ENCODE measurements at regions not wholly inside any gene's neighbourhood (a gene's known extent, or its start where the extent isn't known, plus 50 kb on each side); places are given as distances from the start of the nearest gene placed in this dataset.

DNA sequence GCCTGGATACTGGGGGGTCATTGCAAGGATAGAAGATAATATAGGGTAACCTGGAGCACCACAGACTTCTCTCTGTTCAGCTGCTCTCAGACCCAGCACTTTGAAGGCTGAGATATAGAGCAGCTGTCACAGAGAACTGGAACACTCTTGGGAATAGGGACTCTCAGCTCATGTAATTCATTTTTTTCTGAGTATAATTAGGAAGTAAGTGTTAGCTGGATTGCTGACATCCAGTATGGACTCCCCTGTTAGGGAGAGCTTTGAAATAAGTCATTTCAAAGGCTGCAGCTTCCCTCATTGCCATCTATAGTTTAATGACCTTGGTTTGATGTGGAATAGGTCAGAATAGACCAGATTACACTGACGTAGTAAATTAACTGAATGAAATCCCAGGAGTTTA lies 120.8 kb upstream of the POU2AF2 start:
- H3K18ac ChIP-seq (ENCODE audit: insufficient read length, low read depth, low read length), result no peak overlapping the region
- H3K14ac ChIP-seq (ENCODE audit: insufficient read depth, low read length), result no peak overlapping the region
- H2BK120ac ChIP-seq (ENCODE audit: low read depth, low read length, poor library complexity, severe bottlenecking), result no peak overlapping the region
- no peaks in the 10 kb centered on the region for H3K79me1 ChIP-seq (ENCODE audit: insufficient read depth, low read depth, low read length, poor library complexity, severe bottlenecking)
- no peak overlapping the region for H2AK5ac ChIP-seq (ENCODE audit: insufficient read length, low read length)
- H3K9ac ChIP-seq (ENCODE audit: extremely low read depth, insufficient read length, low read length), result no peak overlapping the region
- Mint-ChIP-seq H3K36me3 (ENCODE audit: insufficient read depth in 1 of 3, low read depth in 3 of 3) (no peaks in the 10 kb centered on the region), H3K27me3 (ENCODE audit: low read depth) (no peaks in the 10 kb centered on the region), H3K4me3 (no peak overlapping the region), H3K9me3 (no peaks in the 10 kb centered on the region), H3K27ac (no peak overlapping the region), H3K4me1 (no peaks in the 10 kb centered on the region)
- H2AFZ ChIP-seq (ENCODE audit: low read length), result no peak overlapping the region
- no peak overlapping the region for H3K56ac ChIP-seq (ENCODE audit: insufficient read length, low read depth, low read length)
- no peak overlapping the region for H4K91ac ChIP-seq (ENCODE audit: insufficient read length, low read depth, low read length)
- no peak overlapping the region for H3K4ac ChIP-seq (ENCODE audit: low read depth, low read length)
- WGBS (ENCODE audit: extremely low coverage, insufficient read length, low lambda C conversion rate), result no CpG with 5 or more reads among the region's 1 CpG
- no peaks in the 10 kb centered on the region for H4K20me1 ChIP-seq (ENCODE audit: control insufficient read depth, insufficient read depth, insufficient read length)
- H3T11ph ChIP-seq (ENCODE audit: low read length), result no peak overlapping the region
- H3K4me2 ChIP-seq (ENCODE audit: insufficient read depth, insufficient read length, low read length), result no peak overlapping the region
- no peak overlapping the region for H3K27ac ChIP-seq (ENCODE audit: insufficient read length, low read depth, low read length)
- H2BK15ac ChIP-seq (ENCODE audit: low read depth, low read length), result no peak overlapping the region
- H2BK5ac ChIP-seq (ENCODE audit: insufficient read length, low read length), result no peak overlapping the region
- H4K5ac ChIP-seq (ENCODE audit: insufficient read length, low read depth, low read length), result no peak overlapping the region
- H3K23ac ChIP-seq (ENCODE audit: insufficient read length, low read depth, low read length), result no peak overlapping the region
- H2BK20ac ChIP-seq (ENCODE audit: low read depth, low read length, poor library complexity, severe bottlenecking), result no peak overlapping the region
- TF ChIP-seq, protein P1, sequence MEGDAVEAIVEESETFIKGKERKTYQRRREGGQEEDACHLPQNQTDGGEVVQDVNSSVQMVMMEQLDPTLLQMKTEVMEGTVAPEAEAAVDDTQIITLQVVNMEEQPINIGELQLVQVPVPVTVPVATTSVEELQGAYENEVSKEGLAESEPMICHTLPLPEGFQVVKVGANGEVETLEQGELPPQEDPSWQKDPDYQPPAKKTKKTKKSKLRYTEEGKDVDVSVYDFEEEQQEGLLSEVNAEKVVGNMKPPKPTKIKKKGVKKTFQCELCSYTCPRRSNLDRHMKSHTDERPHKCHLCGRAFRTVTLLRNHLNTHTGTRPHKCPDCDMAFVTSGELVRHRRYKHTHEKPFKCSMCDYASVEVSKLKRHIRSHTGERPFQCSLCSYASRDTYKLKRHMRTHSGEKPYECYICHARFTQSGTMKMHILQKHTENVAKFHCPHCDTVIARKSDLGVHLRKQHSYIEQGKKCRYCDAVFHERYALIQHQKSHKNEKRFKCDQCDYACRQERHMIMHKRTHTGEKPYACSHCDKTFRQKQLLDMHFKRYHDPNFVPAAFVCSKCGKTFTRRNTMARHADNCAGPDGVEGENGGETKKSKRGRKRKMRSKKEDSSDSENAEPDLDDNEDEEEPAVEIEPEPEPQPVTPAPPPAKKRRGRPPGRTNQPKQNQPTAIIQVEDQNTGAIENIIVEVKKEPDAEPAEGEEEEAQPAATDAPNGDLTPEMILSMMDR (conservative IDR thresholded peaks at IDR 0.05), result no peak
- H3K79me2 ChIP-seq (ENCODE audit: insufficient read depth, low read length), result no peaks in the 10 kb centered on the region
- no peaks in the 10 kb centered on the region for H3K23me2 ChIP-seq (ENCODE audit: insufficient read length, low read depth, low read length, poor library complexity, severe bottlenecking)
- no peaks in the 10 kb centered on the region for H3K4me1 ChIP-seq (ENCODE audit: insufficient read depth, low read length)
- no peak for DNase-seq
- H2BK12ac ChIP-seq (ENCODE audit: insufficient read length, low read depth, low read length), result no peak overlapping the region
- H4K8ac ChIP-seq (replicated peaks; ENCODE audit: insufficient read length, low read depth, low read length), result no peak overlapping the region
- H3K27me3 ChIP-seq (ENCODE audit: insufficient read depth, low read length), result no peaks in the 10 kb centered on the region
- H3K9me3 ChIP-seq (ENCODE audit: control insufficient read depth, low read depth, low read length), result no peaks in the 10 kb centered on the region
